WTC11 (cell line): ENCODE measurements at regions not wholly inside any gene's neighbourhood (a gene's known extent, or its start where the extent isn't known, plus 50 kb on each side); places are given as distances from the start of the nearest gene placed in this dataset.

Experiments
- ATAC-seq: fragments of 200-7000 bp; cut with Tn5 transposase; 2 replicates; pipeline ENCODE4 v1.10.0; 2021; ENCODE audit warnings: mild to moderate bottlenecking, moderate library complexity
- CTCF ChIA-PET: fragments of 300-600 bp; sonication (Branson Sonifier 250); formaldehyde crosslinking; loops from one replicate; lab custom pipeline; 2021; ENCODE audit warnings: antibody characterized with exemption; lab: Charles Lee
- POLR2A ChIA-PET: fragments of 350-600 bp; sonication (Branson Sonifier 250); formaldehyde crosslinking; loops from one replicate; lab custom pipeline; 2021; ENCODE audit warnings: antibody characterized with exemption; lab: Charles Lee
- DNase-seq: peaks from one replicate; pipeline ENCODE4 v3.0.0; 2021; ENCODE audit warnings: low spot score
- H3K27ac Mint-ChIP-seq: 2 replicates; pipeline ENCODE4 v1.8.0; 2021; ENCODE audit warnings: mixed read lengths
- H3K27me3 Mint-ChIP-seq: 2 replicates; pipeline ENCODE4 v1.8.0; 2021; ENCODE audit warnings: low read depth, mild to moderate bottlenecking, moderate library complexity, mixed read lengths
- H3K36me3 Mint-ChIP-seq: 2 replicates; pipeline ENCODE4 v1.8.0; 2021; ENCODE audit warnings: mixed read lengths
- H3K4me1 Mint-ChIP-seq: 2 replicates; pipeline ENCODE4 v1.8.0; 2022; ENCODE audit warnings: mixed read lengths
- H3K4me3 Mint-ChIP-seq: 2 replicates; pipeline ENCODE4 v1.8.0; 2021; ENCODE audit warnings: mild to moderate bottlenecking, moderate library complexity, mixed read lengths
- H3K9me3 Mint-ChIP-seq: 2 replicates; pipeline ENCODE4 v1.8.0; 2021; ENCODE audit warnings: mixed read lengths
- ATF1 ChIP-seq: sonication (generic); formaldehyde crosslinking; IDR thresholded peaks from 2 replicates; pipeline ENCODE4 v1.8.1; 2023; ENCODE audit warnings: mild to moderate bottlenecking, moderate library complexity, missing genetic modification reagents
- CBFB ChIP-seq: sonication (generic); formaldehyde crosslinking; IDR thresholded peaks from 2 replicates; pipeline ENCODE4 v1.8.1; 2022; ENCODE audit warnings: mild to moderate bottlenecking, low read depth, missing genetic modification reagents
- CDX4 ChIP-seq: fragments of 250-450 bp; sonication (Bioruptor Pico); IDR thresholded peaks from 2 replicates; pipeline ENCODE4 v1.9.0; 2021; ENCODE audit warnings: moderate library complexity, mild to moderate bottlenecking, inconsistent platforms, borderline replicate concordance
- CREM ChIP-seq: sonication (generic); formaldehyde crosslinking; IDR thresholded peaks from 2 replicates; pipeline ENCODE4 v1.8.1; 2022; ENCODE audit warnings: mild to moderate bottlenecking, missing genetic modification reagents, moderate library complexity
- MYBL2 ChIP-seq: sonication (generic); formaldehyde crosslinking; IDR thresholded peaks from 2 replicates; pipeline ENCODE4 v1.8.1; 2023; ENCODE audit warnings: mild to moderate bottlenecking, moderate library complexity, missing genetic modification reagents
- NFYB ChIP-seq: sonication (generic); formaldehyde crosslinking; conservative IDR thresholded peaks from 2 replicates; pipeline ENCODE4 v1.8.0; 2022; ENCODE audit warnings: low read depth, missing genetic modification reagents
- NR2C2 ChIP-seq: sonication (generic); formaldehyde crosslinking; IDR thresholded peaks from 2 replicates; pipeline ENCODE4 v1.8.0; 2022; ENCODE audit warnings: mild to moderate bottlenecking, missing genetic modification reagents
- SMAD3 ChIP-seq: sonication (generic); formaldehyde crosslinking; IDR thresholded peaks from 2 replicates; pipeline ENCODE4 v1.8.0; 2022; ENCODE audit warnings: missing genetic modification reagents, mild to moderate bottlenecking, borderline replicate concordance
- SMAD4 ChIP-seq: sonication (generic); formaldehyde crosslinking; IDR thresholded peaks from 2 replicates; pipeline ENCODE4 v1.8.0; 2022; ENCODE audit warnings: mild to moderate bottlenecking, missing genetic modification reagents
- ZNF263 ChIP-seq: sonication (generic); formaldehyde crosslinking; IDR thresholded peaks from 2 replicates; pipeline ENCODE4 v1.8.1; 2022; ENCODE audit warnings: low read depth, mild to moderate bottlenecking, moderate library complexity, missing genetic modification reagents
- ZNF317 ChIP-seq: sonication (generic); formaldehyde crosslinking; IDR thresholded peaks from 2 replicates; pipeline ENCODE4 v1.8.1; 2023; ENCODE audit warnings: low read depth, mild to moderate bottlenecking, moderate library complexity, missing genetic modification reagents, borderline replicate concordance
- ZNF423 ChIP-seq: fragments of 250-450 bp; sonication (Bioruptor Pico); IDR thresholded peaks from 2 replicates; pipeline ENCODE4 v2.1.2; 2022; ENCODE audit warnings: mild to moderate bottlenecking, moderate library complexity
- TF ChIP-seq, protein P1 (sequence below): sonication (generic); formaldehyde crosslinking; IDR thresholded peaks from 2 replicates; pipeline ENCODE4 v1.8.0; 2022; ENCODE audit warnings: mild to moderate bottlenecking, missing genetic modification reagents
- TF ChIP-seq, protein P2 (sequence below): sonication (generic); formaldehyde crosslinking; IDR thresholded peaks from 2 replicates; pipeline ENCODE4 v1.8.1; 2022; ENCODE audit warnings: mild to moderate bottlenecking, missing genetic modification reagents, moderate library complexity, borderline replicate concordance
- TF ChIP-seq, protein P3 (sequence below): sonication (generic); formaldehyde crosslinking; IDR thresholded peaks from 2 replicates; pipeline ENCODE4 v1.8.1; 2023; ENCODE audit warnings: mild to moderate bottlenecking, missing genetic modification reagents, moderate library complexity
- TF ChIP-seq, protein P4 (sequence below): sonication (generic); formaldehyde crosslinking; IDR thresholded peaks from 2 replicates; pipeline ENCODE4 v1.8.0; 2023; ENCODE audit warnings: mild to moderate bottlenecking, missing genetic modification reagents
- TF ChIP-seq, protein P5 (sequence below): sonication (generic); formaldehyde crosslinking; IDR thresholded peaks from 2 replicates; pipeline ENCODE4 v1.8.1; 2023; ENCODE audit warnings: mild to moderate bottlenecking, missing genetic modification reagents, moderate library complexity
- TF ChIP-seq, protein P6 (sequence below): sonication (generic); formaldehyde crosslinking; IDR thresholded peaks from 2 replicates; pipeline ENCODE4 v1.8.0; 2023; ENCODE audit warnings: missing genetic modification reagents, mild to moderate bottlenecking, borderline replicate concordance
- TF ChIP-seq, protein P7 (sequence below): fragments of 250-450 bp; sonication (Bioruptor Pico); IDR thresholded peaks from 2 replicates; pipeline ENCODE4 v1.8.0; 2021; ENCODE audit warnings: mild to moderate bottlenecking
- TF ChIP-seq, protein P8 (sequence below): sonication (generic); formaldehyde crosslinking; IDR thresholded peaks from 2 replicates; pipeline ENCODE4 v1.8.0; 2023; ENCODE audit warnings: missing genetic modification reagents

DNA sequence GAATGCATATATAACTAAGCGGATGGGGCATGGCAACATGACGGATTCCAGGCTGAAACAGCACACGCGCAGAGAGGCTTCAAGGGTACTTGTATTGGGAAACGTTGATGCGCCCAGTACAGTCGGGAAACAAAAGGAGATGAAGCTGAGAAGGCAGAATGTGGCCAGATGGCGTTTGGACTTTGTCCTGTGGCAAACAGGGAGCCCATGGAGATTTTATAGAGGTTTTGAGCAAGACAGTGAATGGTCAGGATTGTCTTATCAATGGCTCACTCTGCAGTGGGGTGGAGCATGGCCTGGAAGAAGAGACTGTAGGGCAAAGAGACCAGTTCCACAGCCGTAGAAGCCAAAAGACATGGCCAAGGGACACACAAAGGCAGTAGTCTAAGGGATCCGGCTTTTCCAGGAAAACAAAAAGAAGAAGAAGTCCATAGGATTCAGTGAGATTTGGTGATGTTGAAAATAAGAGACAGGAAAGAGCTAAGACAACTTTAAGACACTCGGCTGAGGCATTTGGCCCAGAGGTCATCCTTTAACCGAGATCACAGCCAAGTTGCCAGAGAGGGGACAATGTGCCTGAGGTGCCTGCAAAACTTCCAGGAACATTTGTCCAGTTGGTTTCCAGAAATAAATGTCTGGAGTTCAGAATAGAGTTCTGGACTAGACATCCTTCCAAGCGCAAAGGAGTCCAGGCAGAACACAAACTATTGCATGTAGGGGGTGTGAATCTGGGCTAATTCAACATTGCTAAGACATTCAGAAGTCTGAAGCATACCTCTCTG lies 123.0 kb upstream of the RREB1 start (continued):
- no peak for TF ChIP-seq ZNF263 (CRISPR knock-in tag)
- TF ChIP-seq, protein P1, sequence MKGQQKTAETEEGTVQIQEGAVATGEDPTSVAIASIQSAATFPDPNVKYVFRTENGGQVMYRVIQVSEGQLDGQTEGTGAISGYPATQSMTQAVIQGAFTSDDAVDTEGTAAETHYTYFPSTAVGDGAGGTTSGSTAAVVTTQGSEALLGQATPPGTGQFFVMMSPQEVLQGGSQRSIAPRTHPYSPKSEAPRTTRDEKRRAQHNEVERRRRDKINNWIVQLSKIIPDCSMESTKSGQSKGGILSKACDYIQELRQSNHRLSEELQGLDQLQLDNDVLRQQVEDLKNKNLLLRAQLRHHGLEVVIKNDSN (CRISPR knock-in tag) = no peak
- no peak for TF ChIP-seq MYBL2
- TF ChIP-seq, protein P2, sequence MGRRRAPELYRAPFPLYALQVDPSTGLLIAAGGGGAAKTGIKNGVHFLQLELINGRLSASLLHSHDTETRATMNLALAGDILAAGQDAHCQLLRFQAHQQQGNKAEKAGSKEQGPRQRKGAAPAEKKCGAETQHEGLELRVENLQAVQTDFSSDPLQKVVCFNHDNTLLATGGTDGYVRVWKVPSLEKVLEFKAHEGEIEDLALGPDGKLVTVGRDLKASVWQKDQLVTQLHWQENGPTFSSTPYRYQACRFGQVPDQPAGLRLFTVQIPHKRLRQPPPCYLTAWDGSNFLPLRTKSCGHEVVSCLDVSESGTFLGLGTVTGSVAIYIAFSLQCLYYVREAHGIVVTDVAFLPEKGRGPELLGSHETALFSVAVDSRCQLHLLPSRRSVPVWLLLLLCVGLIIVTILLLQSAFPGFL (CRISPR knock-in tag) = no peak
- TF ChIP-seq, protein P3, sequence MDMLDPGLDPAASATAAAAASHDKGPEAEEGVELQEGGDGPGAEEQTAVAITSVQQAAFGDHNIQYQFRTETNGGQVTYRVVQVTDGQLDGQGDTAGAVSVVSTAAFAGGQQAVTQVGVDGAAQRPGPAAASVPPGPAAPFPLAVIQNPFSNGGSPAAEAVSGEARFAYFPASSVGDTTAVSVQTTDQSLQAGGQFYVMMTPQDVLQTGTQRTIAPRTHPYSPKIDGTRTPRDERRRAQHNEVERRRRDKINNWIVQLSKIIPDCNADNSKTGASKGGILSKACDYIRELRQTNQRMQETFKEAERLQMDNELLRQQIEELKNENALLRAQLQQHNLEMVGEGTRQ (CRISPR knock-in tag) = no peak
- no peak for TF ChIP-seq SMAD4 (CRISPR knock-in tag)
- TF ChIP-seq NR2C2 = no peak
- no peak for TF ChIP-seq CDX4 (CRISPR knock-in tag)
- TF ChIP-seq ZNF317 (CRISPR knock-in tag) = no peak

DNA sequence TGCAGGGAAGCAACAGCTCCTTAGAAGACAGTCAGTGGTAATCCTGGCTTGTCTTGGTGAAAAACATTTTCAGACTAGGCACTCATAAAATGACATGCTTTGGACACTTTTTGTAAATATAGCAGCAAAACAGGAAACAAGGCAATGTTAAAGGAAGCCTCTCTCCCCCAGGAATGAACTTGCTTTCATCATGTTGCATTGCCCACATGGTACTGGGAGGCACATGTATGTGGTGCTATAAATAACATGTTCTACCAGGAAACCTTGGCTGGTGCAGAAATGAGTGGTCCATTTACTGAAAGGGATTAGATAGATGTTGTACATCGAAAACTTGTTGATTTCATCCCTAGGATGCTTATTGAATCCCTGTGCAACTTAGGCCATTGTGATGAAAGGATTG lies 121.4 kb upstream of the RREB1 start:
- ATAC-seq (no peak), DNase-seq (no peak)
- Mint-ChIP-seq H3K36me3 (no peaks in the 10 kb centered on the region), H3K27me3 (no peaks in the 10 kb centered on the region; the same call in 1 of the 2 replicates), H3K27ac (no peak overlapping the region), H3K4me3 (no peak overlapping the region), H3K4me1 (peaks cover 8% of the 10 kb centered on the region), H3K9me3 (no peaks in the 10 kb centered on the region)
- POLR2A ChIA-PET = no interaction called here
- CTCF ChIA-PET = interaction anchor here (0.6 kb wide), 1 partner anchor 304 kb away, joined by 3 read pairs; no protein-coding TSS in a partner anchor
- no peak for TF ChIP-seq ZNF423 (CRISPR knock-in tag)
- TF ChIP-seq CBFB (CRISPR knock-in tag) = no peak
- TF ChIP-seq, protein P4, sequence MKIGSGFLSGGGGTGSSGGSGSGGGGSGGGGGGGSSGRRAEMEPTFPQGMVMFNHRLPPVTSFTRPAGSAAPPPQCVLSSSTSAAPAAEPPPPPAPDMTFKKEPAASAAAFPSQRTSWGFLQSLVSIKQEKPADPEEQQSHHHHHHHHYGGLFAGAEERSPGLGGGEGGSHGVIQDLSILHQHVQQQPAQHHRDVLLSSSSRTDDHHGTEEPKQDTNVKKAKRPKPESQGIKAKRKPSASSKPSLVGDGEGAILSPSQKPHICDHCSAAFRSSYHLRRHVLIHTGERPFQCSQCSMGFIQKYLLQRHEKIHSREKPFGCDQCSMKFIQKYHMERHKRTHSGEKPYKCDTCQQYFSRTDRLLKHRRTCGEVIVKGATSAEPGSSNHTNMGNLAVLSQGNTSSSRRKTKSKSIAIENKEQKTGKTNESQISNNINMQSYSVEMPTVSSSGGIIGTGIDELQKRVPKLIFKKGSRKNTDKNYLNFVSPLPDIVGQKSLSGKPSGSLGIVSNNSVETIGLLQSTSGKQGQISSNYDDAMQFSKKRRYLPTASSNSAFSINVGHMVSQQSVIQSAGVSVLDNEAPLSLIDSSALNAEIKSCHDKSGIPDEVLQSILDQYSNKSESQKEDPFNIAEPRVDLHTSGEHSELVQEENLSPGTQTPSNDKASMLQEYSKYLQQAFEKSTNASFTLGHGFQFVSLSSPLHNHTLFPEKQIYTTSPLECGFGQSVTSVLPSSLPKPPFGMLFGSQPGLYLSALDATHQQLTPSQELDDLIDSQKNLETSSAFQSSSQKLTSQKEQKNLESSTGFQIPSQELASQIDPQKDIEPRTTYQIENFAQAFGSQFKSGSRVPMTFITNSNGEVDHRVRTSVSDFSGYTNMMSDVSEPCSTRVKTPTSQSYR (CRISPR knock-in tag) = no peak
- no peak for TF ChIP-seq NFYB (CRISPR knock-in tag)
- TF ChIP-seq CREM (CRISPR knock-in tag) = no peak
- TF ChIP-seq, protein P5, sequence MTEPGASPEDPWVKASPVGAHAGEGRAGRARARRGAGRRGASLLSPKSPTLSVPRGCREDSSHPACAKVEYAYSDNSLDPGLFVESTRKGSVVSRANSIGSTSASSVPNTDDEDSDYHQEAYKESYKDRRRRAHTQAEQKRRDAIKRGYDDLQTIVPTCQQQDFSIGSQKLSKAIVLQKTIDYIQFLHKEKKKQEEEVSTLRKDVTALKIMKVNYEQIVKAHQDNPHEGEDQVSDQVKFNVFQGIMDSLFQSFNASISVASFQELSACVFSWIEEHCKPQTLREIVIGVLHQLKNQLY (CRISPR knock-in tag) = no peak
- TF ChIP-seq, protein P6, sequence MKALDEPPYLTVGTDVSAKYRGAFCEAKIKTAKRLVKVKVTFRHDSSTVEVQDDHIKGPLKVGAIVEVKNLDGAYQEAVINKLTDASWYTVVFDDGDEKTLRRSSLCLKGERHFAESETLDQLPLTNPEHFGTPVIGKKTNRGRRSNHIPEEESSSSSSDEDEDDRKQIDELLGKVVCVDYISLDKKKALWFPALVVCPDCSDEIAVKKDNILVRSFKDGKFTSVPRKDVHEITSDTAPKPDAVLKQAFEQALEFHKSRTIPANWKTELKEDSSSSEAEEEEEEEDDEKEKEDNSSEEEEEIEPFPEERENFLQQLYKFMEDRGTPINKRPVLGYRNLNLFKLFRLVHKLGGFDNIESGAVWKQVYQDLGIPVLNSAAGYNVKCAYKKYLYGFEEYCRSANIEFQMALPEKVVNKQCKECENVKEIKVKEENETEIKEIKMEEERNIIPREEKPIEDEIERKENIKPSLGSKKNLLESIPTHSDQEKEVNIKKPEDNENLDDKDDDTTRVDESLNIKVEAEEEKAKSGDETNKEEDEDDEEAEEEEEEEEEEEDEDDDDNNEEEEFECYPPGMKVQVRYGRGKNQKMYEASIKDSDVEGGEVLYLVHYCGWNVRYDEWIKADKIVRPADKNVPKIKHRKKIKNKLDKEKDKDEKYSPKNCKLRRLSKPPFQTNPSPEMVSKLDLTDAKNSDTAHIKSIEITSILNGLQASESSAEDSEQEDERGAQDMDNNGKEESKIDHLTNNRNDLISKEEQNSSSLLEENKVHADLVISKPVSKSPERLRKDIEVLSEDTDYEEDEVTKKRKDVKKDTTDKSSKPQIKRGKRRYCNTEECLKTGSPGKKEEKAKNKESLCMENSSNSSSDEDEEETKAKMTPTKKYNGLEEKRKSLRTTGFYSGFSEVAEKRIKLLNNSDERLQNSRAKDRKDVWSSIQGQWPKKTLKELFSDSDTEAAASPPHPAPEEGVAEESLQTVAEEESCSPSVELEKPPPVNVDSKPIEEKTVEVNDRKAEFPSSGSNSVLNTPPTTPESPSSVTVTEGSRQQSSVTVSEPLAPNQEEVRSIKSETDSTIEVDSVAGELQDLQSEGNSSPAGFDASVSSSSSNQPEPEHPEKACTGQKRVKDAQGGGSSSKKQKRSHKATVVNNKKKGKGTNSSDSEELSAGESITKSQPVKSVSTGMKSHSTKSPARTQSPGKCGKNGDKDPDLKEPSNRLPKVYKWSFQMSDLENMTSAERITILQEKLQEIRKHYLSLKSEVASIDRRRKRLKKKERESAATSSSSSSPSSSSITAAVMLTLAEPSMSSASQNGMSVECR (CRISPR knock-in tag) = no peak
- no peak for TF ChIP-seq ATF1
- TF ChIP-seq, protein P7, sequence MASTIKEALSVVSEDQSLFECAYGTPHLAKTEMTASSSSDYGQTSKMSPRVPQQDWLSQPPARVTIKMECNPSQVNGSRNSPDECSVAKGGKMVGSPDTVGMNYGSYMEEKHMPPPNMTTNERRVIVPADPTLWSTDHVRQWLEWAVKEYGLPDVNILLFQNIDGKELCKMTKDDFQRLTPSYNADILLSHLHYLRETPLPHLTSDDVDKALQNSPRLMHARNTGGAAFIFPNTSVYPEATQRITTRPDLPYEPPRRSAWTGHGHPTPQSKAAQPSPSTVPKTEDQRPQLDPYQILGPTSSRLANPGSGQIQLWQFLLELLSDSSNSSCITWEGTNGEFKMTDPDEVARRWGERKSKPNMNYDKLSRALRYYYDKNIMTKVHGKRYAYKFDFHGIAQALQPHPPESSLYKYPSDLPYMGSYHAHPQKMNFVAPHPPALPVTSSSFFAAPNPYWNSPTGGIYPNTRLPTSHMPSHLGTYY (CRISPR knock-in tag) = no peak
- TF ChIP-seq, protein P2 (CRISPR knock-in tag) = no peak
- no peak for TF ChIP-seq NR2C2
- TF ChIP-seq SMAD3 = no peak
- TF ChIP-seq, protein P8, sequence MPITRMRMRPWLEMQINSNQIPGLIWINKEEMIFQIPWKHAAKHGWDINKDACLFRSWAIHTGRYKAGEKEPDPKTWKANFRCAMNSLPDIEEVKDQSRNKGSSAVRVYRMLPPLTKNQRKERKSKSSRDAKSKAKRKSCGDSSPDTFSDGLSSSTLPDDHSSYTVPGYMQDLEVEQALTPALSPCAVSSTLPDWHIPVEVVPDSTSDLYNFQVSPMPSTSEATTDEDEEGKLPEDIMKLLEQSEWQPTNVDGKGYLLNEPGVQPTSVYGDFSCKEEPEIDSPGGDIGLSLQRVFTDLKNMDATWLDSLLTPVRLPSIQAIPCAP (CRISPR knock-in tag) = no peak
